ENCODE measurements at regions not wholly inside any gene's neighbourhood (a gene's known extent, or its start where the extent isn't known, plus 50 kb on each side); places are given as distances from the start of the nearest gene placed in this dataset.
A peak's percentile ranks its signal among the peaks of the same experiment; 100 is the strongest.

DNA sequence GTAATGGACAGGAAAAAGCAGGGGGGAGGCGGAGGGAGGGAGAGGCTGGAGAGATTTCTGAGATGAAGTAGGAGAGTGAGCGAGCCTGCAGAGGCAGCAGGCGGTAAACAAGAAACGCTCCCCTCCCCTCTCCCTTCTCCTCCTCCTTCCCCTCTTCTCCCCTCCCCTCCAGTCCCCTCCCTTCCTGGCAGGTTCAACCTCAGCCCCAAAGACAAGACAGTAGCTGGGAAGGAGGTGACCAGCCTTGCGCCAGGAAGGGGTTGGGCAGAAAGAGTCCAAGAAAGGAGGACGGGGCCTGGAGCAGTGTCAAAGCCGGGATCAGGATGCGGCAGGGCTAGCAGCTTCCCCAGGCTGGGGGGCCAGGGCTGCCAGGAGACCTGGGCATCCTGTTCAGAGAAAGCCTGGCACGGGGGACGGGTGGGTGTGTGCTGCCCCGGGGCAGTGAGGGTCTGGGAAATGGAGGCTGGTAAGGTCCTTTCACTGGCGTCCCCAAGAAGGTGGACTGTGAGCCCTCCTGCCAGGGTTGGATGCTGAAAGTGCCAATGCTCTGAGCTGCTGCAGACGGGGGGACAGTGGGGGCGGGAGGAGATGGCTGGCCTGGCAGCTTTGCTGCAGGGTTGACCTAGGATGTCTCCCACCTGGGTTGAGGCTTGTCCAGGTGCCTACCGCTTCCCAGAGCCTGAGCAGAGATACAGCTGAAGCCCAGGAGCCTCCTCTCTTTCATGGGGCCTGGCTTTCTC lies 261.6 kb upstream of the TNRC6C start:
- DNase-seq (ENCODE audit: low spot score in 2 of 2): no peak
- Mint-ChIP-seq H3K4me1 (peaks cover 21% of the 10 kb centered on the region), H3K4me3 (no peak overlapping the region), H3K27ac (peak overlapping the region; percentile 65), H3K9me3 (peaks cover 3% of the 10 kb centered on the region), H3K36me3 (peaks cover 4% of the 10 kb centered on the region)
- ATAC-seq: no peak

DNA sequence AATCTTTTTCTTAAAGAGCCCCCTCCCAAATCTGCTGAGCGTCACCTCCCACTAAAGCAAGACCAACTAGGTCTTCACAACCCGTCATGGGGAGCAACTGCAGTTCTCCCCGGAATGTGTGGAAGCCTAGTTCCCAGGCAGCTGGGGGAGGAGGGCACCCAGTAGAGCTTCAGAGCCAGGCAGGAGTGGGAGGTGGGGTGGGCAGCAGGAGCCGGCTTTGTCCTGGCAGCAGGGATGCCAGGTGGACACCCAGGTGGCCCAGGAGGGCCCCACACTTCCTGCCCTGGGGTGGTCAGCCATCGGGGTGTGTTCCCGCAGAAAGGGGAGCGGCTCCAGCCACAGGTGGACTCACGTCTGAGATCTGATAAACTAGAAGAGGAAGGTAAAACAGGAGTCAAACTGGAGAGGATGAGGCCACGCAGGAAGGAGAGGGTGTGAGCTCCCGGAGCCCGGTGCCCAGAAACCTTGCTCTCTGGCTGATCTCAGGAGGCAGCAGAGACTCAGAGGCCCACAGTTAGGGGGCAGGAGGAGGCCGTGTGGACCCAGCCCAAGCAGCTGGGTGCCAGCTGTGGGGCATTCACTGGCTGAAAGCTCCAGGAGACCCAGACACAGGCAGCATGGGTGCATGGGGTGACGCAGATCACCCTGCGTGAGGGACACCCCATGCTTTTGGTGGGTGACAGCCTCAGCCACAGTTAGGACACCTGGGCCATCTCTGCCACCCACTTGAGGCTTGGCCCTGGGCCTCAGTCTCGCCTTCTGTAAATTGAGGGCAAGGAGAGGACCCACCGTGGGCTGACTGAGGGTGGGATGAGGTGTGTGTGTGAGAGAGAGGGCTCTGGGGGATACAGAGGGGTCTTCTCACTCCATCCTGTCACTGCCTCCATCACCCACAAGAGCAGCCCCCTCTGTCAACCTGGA lies 260.8 kb upstream of the TNRC6C start:
- Mint-ChIP-seq H3K27ac (peak overlapping the region; percentile 65), H3K9me3 (peaks cover 7% of the 10 kb centered on the region), H3K4me1 (peaks cover 12% of the 10 kb centered on the region), H3K36me3 (no peaks in the 10 kb centered on the region), H3K4me3 (no peak overlapping the region)
- ATAC-seq: no peak
- no peak for DNase-seq (ENCODE audit: low spot score in 2 of 2)

DNA sequence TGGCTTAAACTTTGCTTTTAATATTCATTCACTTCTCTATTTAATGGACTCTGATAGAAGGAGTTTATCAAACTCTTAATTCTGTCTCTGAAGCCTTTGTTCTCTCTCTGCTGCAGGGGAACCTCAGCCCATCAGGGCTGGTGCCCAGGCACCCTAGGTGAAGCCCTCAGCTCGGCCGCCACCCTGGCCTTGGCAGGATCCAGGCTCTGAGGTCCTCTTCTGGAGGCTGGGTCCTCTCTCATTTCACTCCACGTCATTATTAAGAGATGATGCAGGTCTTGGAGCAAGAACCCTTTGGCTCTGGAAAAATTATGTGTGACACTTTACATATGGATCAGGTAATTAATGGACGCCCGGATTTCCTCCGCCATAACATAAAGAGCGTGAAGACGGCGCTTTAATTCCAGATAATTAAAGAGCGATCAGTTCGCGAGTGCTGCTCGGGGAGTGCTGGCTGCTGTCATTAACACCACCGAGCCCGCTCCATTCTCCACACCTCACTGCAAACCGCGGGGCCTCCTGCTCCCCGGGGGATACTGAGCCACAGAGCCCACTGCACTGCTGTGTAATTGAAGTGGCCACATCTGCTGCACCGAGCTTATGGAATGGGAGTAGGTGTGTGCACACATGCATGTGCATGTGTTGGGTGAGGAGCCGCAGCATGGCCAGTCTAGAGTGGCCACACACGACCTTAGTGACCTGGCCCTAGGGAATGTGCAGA lies 259.4 kb upstream of the TNRC6C start:
- peaks cover 15% of the 10 kb centered on the region for H3K9me3 Mint-ChIP-seq
- DNase-seq (ENCODE audit: low spot score in 2 of 2) (no peak), ATAC-seq (no peak)
- no peak overlapping the region for H3K4me3 Mint-ChIP-seq
- peaks cover 5% of the 10 kb centered on the region for H3K4me1 Mint-ChIP-seq
- no peaks in the 10 kb centered on the region for H3K36me3 Mint-ChIP-seq
- H3K27ac Mint-ChIP-seq: no peak overlapping the region

DNA sequence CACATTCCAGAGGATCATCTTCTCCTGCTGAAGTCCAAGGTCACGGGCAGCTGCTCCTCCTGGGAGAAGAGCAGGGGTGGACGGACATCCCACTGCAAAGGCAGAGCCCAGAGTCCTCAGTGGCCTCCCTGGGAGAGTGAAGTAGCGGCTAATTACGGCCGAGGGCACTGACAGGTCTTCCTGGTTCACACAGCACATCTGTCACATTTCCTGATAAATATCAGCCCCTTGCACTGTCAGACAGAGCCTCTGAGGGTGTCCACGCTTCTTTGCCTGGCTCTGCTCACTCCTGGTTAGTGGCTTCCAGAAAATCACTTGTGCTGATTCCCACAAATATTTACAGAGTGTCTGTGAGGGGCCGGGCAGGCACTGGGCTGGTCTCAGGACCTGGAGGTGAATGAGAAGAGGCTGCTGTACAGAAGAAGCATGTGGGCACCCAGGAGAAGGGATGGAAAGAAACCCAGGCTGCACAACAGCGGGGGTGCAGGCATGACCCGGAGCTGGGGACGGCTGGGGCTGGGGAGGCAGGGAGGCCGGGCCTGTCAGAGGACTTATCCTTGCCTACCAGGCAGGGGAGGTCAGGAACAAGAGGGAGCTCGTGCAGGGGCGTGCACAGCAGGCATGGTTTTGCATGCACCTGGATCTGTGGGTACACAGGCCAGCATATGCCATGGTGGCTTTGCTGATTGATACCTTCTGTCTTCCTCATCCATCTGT lies 258.2 kb upstream of the TNRC6C start:
- no peak for ATAC-seq
- no peak overlapping the region for H3K27ac Mint-ChIP-seq
- peaks cover 19% of the 10 kb centered on the region for H3K9me3 Mint-ChIP-seq
- no peak overlapping the region for H3K4me3 Mint-ChIP-seq
- H3K4me1 Mint-ChIP-seq: no peaks in the 10 kb centered on the region
- no peaks in the 10 kb centered on the region for H3K36me3 Mint-ChIP-seq
- DNase-seq (ENCODE audit: low spot score in 2 of 2): no peak

DNA sequence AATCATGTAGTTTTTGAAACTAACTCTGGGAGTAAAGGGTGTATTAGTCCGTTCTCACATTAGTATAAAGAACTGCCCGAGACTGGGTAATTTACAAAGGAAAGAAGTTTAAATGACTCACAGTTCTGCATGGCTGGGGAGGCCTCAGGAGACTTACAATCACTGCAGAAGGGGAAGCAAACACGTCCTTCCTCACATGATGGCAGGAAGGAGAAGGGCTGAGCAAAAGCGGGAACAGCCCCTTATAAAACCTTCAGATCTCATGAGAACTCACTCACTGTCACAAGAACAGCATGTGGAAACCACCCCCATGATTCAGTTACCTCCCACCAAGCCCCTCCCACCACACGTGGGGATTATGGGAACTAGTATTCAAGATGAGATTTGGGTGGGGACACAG lies 256.5 kb upstream of the TNRC6C start:
- Mint-ChIP-seq H3K36me3 (no peaks in the 10 kb centered on the region), H3K4me1 (no peaks in the 10 kb centered on the region), H3K27ac (no peak overlapping the region), H3K9me3 (peaks cover 20% of the 10 kb centered on the region), H3K4me3 (no peak overlapping the region)
- DNase-seq (ENCODE audit: low spot score in 2 of 2) (no peak), ATAC-seq (no peak)

DNA sequence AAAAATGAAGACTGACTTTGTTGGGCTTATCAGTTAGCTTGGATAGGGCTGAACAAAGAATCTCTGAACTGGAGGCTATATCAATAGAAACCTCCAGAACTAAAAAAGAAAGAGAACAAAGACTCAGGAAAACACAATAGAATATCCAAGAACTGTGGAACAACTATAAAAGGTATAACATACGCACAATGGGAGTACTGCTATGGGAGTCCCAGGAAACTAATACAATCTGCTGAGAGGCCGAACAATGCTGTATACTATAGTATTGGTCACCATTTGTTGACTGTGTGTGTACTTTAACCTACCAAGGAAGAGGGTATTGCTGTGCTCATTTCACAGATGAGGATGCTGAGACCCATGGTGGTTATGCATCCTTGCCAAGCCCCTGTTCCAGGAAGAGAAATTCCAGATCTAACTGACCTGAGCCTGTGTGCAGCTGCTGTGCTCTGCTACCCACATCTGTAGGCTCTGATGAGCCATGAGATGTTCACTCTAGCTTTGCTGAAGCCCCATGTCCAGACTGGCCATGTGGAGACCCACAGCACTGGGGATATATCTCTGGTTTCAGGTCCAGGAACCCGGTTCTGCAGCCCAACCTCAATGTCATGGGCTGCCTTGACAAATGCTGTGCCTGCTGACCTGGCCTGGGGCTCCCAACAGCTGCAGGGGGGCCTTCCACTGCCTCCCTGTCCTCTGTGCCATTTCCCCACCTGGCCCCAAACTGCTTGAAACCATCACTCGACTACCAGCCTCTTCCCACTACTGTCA lies 254.3 kb upstream of the TNRC6C start:
- H3K27ac Mint-ChIP-seq: no peak overlapping the region
- H3K9me3 Mint-ChIP-seq: peaks cover 20% of the 10 kb centered on the region
- ATAC-seq: no peak
- no peaks in the 10 kb centered on the region for H3K4me1 Mint-ChIP-seq
- H3K36me3 Mint-ChIP-seq: no peaks in the 10 kb centered on the region
- no peak overlapping the region for H3K4me3 Mint-ChIP-seq
- DNase-seq (ENCODE audit: low spot score in 2 of 2): no peak

DNA sequence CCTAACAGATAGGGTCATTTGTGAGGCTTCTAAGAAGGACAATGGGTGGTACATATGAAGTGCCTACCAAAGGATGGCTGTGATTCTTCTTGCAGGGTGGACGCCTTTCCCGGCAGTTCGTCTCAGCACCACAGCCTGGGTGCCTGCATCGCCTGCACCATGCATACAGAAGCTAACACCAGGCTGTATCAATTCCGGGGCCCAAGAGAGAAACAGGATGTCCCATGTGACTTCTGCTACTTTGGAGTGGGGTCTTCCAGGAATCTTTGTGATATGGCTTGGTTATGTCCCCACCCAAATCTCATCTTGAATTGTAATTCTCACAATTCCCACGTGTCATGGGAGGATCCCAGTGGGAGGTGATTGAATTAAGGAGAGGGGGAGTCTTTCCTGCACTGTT lies 251.6 kb upstream of the TNRC6C start:
- no peaks in the 10 kb centered on the region for H3K4me1 Mint-ChIP-seq
- peaks cover 16% of the 10 kb centered on the region for H3K9me3 Mint-ChIP-seq
- DNase-seq (ENCODE audit: low spot score in 2 of 2) (no peak), ATAC-seq (no peak)
- H3K27ac Mint-ChIP-seq: no peak overlapping the region
- H3K36me3 Mint-ChIP-seq: no peaks in the 10 kb centered on the region
- no peak overlapping the region for H3K4me3 Mint-ChIP-seq

DNA sequence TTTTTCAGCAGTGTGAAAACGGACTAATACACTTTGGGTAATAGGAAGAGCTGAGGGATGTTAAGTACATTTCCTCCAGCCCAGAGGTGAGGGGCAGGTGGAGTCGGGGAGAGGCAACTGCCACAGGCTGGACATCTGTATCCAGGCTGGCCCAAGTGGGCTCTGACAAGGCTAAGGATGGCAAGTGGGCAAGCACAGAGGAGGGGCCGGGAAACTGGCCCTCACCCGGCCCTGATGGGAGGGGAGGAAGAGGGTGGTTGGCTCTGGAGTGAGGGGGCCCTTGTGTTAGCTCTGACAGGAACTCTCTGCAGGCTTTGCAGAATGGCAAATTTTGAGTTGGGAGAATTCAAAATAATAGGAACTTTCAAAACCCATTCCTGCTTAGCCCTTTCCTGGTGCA lies 251.0 kb upstream of the TNRC6C start:
- no peak overlapping the region for H3K27ac Mint-ChIP-seq
- peaks cover 12% of the 10 kb centered on the region for H3K9me3 Mint-ChIP-seq
- H3K4me1 Mint-ChIP-seq: no peaks in the 10 kb centered on the region
- DNase-seq (ENCODE audit: low spot score in 2 of 2) (no peak), ATAC-seq (no peak)
- H3K4me3 Mint-ChIP-seq: no peak overlapping the region
- no peaks in the 10 kb centered on the region for H3K36me3 Mint-ChIP-seq

DNA sequence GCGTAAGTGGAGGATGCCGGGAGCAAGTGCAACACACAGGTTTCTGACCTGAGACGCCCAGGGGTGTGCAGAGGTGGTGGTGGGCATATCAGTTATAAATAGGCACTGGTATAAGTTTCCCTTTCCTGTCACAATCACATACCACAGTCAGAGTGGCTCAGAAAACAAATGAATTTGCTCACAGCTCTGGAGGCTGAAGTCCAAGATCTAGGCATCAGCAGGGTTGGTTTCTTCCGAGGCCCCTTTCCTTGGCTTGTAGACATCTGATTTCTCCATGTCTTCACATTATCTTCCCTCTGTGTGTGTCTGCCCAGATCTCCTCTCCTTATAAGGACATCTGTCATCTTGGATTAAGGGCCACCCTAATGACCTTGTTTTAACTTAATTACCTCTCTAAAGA lies 250.5 kb upstream of the TNRC6C start:
- H3K27ac Mint-ChIP-seq: no peak overlapping the region
- DNase-seq (ENCODE audit: low spot score in 2 of 2) (no peak), ATAC-seq (no peak)
- no peak overlapping the region for H3K4me3 Mint-ChIP-seq
- H3K36me3 Mint-ChIP-seq: no peaks in the 10 kb centered on the region
- H3K9me3 Mint-ChIP-seq: peaks cover 11% of the 10 kb centered on the region
- no peaks in the 10 kb centered on the region for H3K4me1 Mint-ChIP-seq

DNA sequence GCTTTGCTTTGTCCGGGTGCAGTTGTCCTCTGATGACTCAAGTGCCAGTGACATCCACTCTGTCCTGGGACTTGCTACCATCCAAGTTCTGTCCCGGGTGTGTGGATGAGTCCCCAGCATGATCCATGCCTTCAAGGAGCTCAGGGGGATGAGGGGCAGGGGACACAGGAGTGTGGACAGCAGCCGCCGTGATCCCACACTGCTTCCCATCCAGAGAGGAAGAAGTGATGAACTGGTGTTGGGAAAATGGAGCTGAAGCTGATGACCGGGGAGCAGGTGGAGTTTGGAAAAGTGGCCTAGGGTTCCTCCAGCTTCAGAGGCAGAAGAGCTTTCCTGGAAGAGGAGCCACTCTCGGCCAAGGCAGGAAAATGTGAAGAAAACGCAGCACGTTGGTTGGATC lies 249.6 kb upstream of the TNRC6C start:
- Mint-ChIP-seq H3K36me3 (no peaks in the 10 kb centered on the region), H3K27ac (no peak overlapping the region), H3K4me1 (no peaks in the 10 kb centered on the region), H3K9me3 (peaks cover 6% of the 10 kb centered on the region), H3K4me3 (no peak overlapping the region)
- no peak for ATAC-seq
- no peak for DNase-seq (ENCODE audit: low spot score in 2 of 2)

DNA sequence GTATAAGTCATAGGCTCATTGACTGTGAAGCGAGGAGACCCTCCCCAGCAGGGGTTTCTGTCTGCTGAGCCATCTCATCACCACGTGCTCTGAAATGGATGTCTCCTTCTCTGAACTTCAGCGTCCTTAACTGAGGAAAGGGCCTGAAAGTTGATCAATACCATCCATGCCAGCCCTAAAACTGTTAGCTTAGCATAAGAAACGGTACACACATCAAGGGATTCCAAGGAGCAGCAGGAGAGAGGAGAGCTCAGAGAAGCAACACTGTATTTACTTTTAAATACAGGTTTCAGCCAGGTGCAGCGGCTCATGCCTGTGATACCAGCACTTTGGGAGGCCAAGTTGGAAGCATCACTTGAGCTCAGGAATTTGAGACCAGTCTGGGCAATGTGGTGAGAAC lies 248.9 kb upstream of the TNRC6C start:
- no peak for ATAC-seq
- Mint-ChIP-seq H3K27ac (no peak overlapping the region), H3K4me1 (no peaks in the 10 kb centered on the region), H3K36me3 (no peaks in the 10 kb centered on the region), H3K4me3 (no peak overlapping the region), H3K9me3 (peaks cover 9% of the 10 kb centered on the region)
- no peak for DNase-seq (ENCODE audit: low spot score in 2 of 2)

DNA sequence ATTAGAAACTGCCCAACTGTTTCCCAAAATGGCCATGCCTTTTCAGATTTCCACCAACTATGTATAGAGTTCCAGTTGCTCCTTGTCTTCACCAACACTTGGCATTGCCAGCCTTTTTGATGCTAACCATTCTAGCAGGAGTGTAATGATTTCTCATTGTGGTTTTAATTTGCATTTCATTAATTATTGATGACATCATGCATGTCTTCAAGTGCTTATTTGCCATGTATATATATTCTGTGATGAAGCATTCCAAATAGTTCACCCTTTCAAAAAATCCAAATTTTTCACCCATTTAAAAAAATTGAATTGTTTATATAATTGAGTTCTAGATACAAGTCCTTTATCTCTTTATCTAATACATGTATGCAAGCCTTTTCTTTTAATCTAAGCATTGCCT lies 245.9 kb upstream of the TNRC6C start:
- DNase-seq (ENCODE audit: low spot score in 2 of 2) (no peak), ATAC-seq (no peak)
- Mint-ChIP-seq H3K27ac (no peak overlapping the region), H3K9me3 (peaks cover 5% of the 10 kb centered on the region), H3K36me3 (no peaks in the 10 kb centered on the region), H3K4me3 (no peak overlapping the region), H3K4me1 (no peaks in the 10 kb centered on the region)

DNA sequence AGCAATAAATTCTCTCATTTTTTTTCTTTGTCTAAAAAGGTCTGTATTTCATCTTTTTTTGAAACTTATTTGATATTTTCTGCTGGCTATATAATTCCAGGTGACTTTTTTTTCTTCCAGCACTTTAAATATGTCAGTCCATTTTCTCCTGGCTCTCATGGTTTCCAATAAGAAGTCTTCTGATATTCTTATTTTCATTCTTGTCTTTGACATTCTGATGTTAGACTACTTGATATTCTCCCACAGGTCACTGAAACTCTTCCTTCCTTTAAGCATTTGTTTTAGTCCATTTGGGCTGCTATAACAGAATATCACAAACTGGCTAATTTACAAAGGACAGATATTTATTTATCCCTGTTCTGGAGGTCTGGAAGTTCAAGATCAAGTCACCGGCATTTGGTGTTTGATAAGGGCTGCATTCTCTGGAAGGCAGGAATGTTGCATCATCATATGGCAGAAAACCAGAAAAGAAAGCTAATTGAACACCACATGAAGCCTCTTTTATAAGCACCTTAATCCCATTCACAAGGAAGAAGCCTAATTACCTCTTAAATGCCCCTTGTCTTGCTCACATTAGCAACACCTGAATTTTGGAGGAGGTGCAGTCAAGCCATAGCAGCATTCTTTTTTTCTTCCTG lies 242.1 kb upstream of the TNRC6C start:
- no peak overlapping the region for H3K27ac Mint-ChIP-seq
- no peak overlapping the region for H3K4me3 Mint-ChIP-seq
- DNase-seq (ENCODE audit: low spot score in 2 of 2) (no peak), ATAC-seq (no peak)
- peaks cover 5% of the 10 kb centered on the region for H3K9me3 Mint-ChIP-seq
- H3K36me3 Mint-ChIP-seq: no peaks in the 10 kb centered on the region
- H3K4me1 Mint-ChIP-seq: peaks cover 8% of the 10 kb centered on the region

All from stimulated activated effector memory CD8-positive, alpha-beta T cell treated with anti-CD3 and anti-CD28 coated beads, Interleukin-12 subunit alpha, Interleukin-12 subunit beta, amount 100 ng/mL, for 72 hours (primary cell).